Forelimb muscle (tissue), 1 donor: ENCODE measurements at regions not wholly inside any gene's neighbourhood (a gene's known extent, or its start where the extent isn't known, plus 50 kb on each side); places are given as distances from the start of the nearest gene placed in this dataset.

Experiments
- DNase-seq: peaks from one replicate; pipeline ENCODE4 v3.0.0-alpha.2; 2013; ENCODE audit warnings: low read depth

GRCh38 chr2:221330436-221330835 lies 241.7 kb downstream of the EPHA4 start:
- DNase-seq = no peak

- DNase-seq = no peak
These were observed 237.5 kb downstream of the EPHA4 start for GRCh38 chr2:221334481-221335218.

GRCh38 chr2:221335219-221335752 lies 236.8 kb downstream of the EPHA4 start:
- no peak for DNase-seq

GRCh38 chr2:221336967-221337366 lies 235.1 kb downstream of the EPHA4 start:
- no peak for DNase-seq

GRCh38 chr2:221337957-221338685 lies 234.0 kb downstream of the EPHA4 start:
- DNase-seq = no peak

- DNase-seq = no peak
These were observed 229.7 kb downstream of the EPHA4 start for GRCh38 chr2:221342388-221342787.

- no peak for DNase-seq
These were observed 228.6 kb downstream of the EPHA4 start for GRCh38 chr2:221343524-221343923.

GRCh38 chr2:221345516-221345915 lies 226.6 kb downstream of the EPHA4 start:
- no peak for DNase-seq

GRCh38 chr2:221346411-221346810 lies 225.7 kb downstream of the EPHA4 start:
- no peak for DNase-seq

GRCh38 chr2:221347471-221347870 lies 224.6 kb downstream of the EPHA4 start:
- no peak for DNase-seq

- DNase-seq = no peak
These were observed 221.5 kb downstream of the EPHA4 start for GRCh38 chr2:221350616-221351015.

- DNase-seq = no peak
These were observed 218.9 kb downstream of the EPHA4 start for GRCh38 chr2:221353201-221353600.

GRCh38 chr2:221360312-221360711 lies 211.8 kb downstream of the EPHA4 start:
- DNase-seq = no peak

- no peak for DNase-seq
These were observed 211.4 kb downstream of the EPHA4 start for GRCh38 chr2:221360742-221361141.

GRCh38 chr2:221361633-221362032 lies 210.5 kb downstream of the EPHA4 start:
- DNase-seq = no peak

GRCh38 chr2:221364672-221365071 lies 207.4 kb downstream of the EPHA4 start:
- DNase-seq = no peak
